ENCODE measurements at regions not wholly inside any gene's neighbourhood (a gene's known extent, or its start where the extent isn't known, plus 50 kb on each side); places are given as distances from the start of the nearest gene placed in this dataset.
"Not testable (repeated sequence)": the region's sequence is repeated elsewhere in the genome, so short reads cannot be mapped to it uniquely, and the experiment has no call there.

DNA sequence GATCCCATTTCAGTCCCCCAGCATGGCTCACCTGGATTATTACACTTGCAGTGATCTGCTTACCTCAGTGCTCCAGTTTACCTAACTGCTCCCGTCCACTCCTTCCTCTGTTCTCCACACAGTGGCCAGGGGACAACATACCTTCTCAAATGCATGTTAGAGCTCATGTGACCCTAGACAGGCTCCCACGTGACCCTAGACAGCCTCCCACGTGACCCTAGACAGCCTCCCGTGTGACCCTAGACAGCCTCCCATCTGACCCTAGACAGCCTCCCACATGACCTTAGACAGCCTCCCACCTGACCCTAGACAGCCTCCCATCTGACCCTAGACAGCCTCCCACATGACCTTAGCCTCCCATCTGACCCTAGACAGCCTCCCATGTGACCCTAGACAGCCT lies 226.0 kb upstream of the TMEM132C start:
- no peak overlapping the region for H3K27ac ChIP-seq (ENCODE audit: low read depth)

DNA sequence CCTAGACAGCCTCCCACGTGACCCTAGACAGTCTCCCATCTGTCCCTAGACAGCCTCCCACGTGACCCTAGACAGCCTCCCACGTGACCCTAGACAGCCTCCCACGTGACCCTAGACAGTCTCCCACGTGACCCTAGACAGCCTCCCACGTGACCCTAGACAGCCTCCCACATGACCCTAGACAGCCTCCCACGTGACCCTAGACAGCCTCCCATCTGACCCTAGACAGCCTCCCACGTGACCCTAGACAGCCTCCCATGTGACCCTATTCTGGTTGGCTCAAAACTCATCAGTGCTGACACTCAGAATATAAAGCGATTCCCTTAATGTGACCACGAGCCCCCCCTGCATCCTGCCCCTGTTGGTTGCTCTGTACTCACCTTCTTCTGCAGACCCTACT lies 224.7 kb upstream of the TMEM132C start:
- not testable (repeated sequence) for H3K27me3 ChIP-seq (ENCODE audit: insufficient read depth); H3F3A ChIP-seq (replicated peaks; ENCODE audit: low read depth); H3K27ac Mint-ChIP-seq; ATAC-seq; DNase-seq (ENCODE audit: low spot score); H3K79me2 ChIP-seq (replicated peaks; ENCODE audit: insufficient read depth); H3K27me3 Mint-ChIP-seq (ENCODE audit: insufficient read depth, low read depth, poor library complexity); H4K20me1 ChIP-seq (replicated peaks; ENCODE audit: insufficient read depth); H3K27ac ChIP-seq (ENCODE audit: low read depth); H3K4me1 ChIP-seq (ENCODE audit: insufficient read depth); H3K4me3 Mint-ChIP-seq; H3K36me3 ChIP-seq (ENCODE audit: insufficient read depth); H2AFZ ChIP-seq; H3K4me1 Mint-ChIP-seq; H3K9me2 ChIP-seq (ENCODE audit: insufficient read depth); H3K4me2 ChIP-seq; H3K4me3 ChIP-seq
- Mint-ChIP-seq H3K9me3 (peaks cover 90% of the 10 kb centered on the region), H3K36me3 (ENCODE audit: low read depth) (peaks cover 55% of the 10 kb centered on the region)

More for the DNA sequence above, 226.0 kb upstream of the TMEM132C start:
- Histone ChIP-seq H2AFZ (no peak overlapping the region), H3K27me3 (ENCODE audit: insufficient read depth) (no peaks in the 10 kb centered on the region), H4K20me1 (replicated peaks; ENCODE audit: insufficient read depth) (no peaks in the 10 kb centered on the region), H3K9me2 (ENCODE audit: insufficient read depth) (no peaks in the 10 kb centered on the region), H3K4me3 (no peak overlapping the region), H3K4me2 (no peak overlapping the region), H3K4me1 (ENCODE audit: insufficient read depth) (no peaks in the 10 kb centered on the region), H3K36me3 (ENCODE audit: insufficient read depth) (no peaks in the 10 kb centered on the region; the same call in 1 of the 2 replicates), H3F3A (replicated peaks; ENCODE audit: low read depth) (no peaks in the 10 kb centered on the region), H3K79me2 (replicated peaks; ENCODE audit: insufficient read depth) (no peaks in the 10 kb centered on the region)
- ATAC-seq (no peak), DNase-seq (ENCODE audit: low spot score) (no peak)
- Mint-ChIP-seq H3K27ac (no peak overlapping the region), H3K4me1 (no peaks in the 10 kb centered on the region), H3K9me3 (peaks cover 90% of the 10 kb centered on the region), H3K27me3 (ENCODE audit: insufficient read depth, low read depth, poor library complexity) (peaks cover 10% of the 10 kb centered on the region), H3K36me3 (ENCODE audit: low read depth) (peaks cover 62% of the 10 kb centered on the region), H3K4me3 (no peak overlapping the region)
- TF ChIP-seq STAT1 (IDR thresholded peaks at IDR 0.05; ENCODE audit: unreplicated experiment) (no peak), ZNF331 (CRISPR knock-in tag; IDR thresholded peaks at IDR 0.05; ENCODE audit: low read depth) (no peak)

DNA sequence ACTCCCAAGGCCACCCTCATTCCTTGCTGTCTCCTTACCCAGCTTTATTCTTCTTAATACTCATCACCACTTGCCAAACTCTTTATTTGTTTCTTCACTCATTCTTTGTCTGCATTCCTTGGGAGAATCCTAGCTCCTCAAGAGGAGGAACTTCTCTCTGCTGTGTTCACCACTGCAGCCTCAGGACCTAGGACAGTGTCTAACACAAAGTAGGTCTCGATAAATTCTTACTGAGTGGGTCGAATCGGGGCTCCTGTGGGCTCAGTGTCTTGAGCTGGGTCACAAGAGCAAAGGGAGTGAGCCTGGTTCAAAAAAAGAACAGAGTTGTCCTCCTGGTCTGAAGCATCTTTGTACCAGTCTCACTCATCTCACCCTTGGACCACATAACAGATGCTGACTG lies 224.1 kb upstream of the TMEM132C start:
- peaks cover 54% of the 10 kb centered on the region for H3K36me3 Mint-ChIP-seq (ENCODE audit: low read depth)
- H3K4me1 Mint-ChIP-seq, result no peaks in the 10 kb centered on the region
- peaks cover 90% of the 10 kb centered on the region for H3K9me3 Mint-ChIP-seq
- Histone ChIP-seq H3K79me2 (replicated peaks; ENCODE audit: insufficient read depth) (no peaks in the 10 kb centered on the region), H3K4me1 (ENCODE audit: insufficient read depth) (no peaks in the 10 kb centered on the region), H3K27me3 (ENCODE audit: insufficient read depth) (no peaks in the 10 kb centered on the region), H3K27ac (ENCODE audit: low read depth) (no peak overlapping the region), H3K4me3 (no peak overlapping the region), H3F3A (replicated peaks; ENCODE audit: low read depth) (no peaks in the 10 kb centered on the region), H3K36me3 (ENCODE audit: insufficient read depth) (no peaks in the 10 kb centered on the region; the same call in 1 of the 2 replicates), H4K20me1 (replicated peaks; ENCODE audit: insufficient read depth) (no peaks in the 10 kb centered on the region), H2AFZ (no peak overlapping the region), H3K9me2 (ENCODE audit: insufficient read depth) (no peaks in the 10 kb centered on the region), H3K4me2 (no peak overlapping the region)
- DNase-seq (ENCODE audit: low spot score) (no peak), ATAC-seq (no peak)
- no peak overlapping the region for H3K27ac Mint-ChIP-seq
- peaks cover 11% of the 10 kb centered on the region for H3K27me3 Mint-ChIP-seq (ENCODE audit: insufficient read depth, low read depth, poor library complexity)
- no peak overlapping the region for H3K4me3 Mint-ChIP-seq
- no peak for TF ChIP-seq JUNB (IDR thresholded peaks at IDR 0.05; ENCODE audit: unreplicated experiment)
- TF ChIP-seq EZH2phosphoT487 (IDR thresholded peaks at IDR 0.05; ENCODE audit: unreplicated experiment), result no peak
- no peak for TF ChIP-seq NANOG (IDR thresholded peaks at IDR 0.05; ENCODE audit: borderline replicate concordance)
- no peak for TF ChIP-seq STAT1 (IDR thresholded peaks at IDR 0.05; ENCODE audit: unreplicated experiment)
- TF ChIP-seq ZNF114 (CRISPR knock-in tag; IDR thresholded peaks at IDR 0.05), result no peak
- no peak for TF ChIP-seq EZH2 (IDR thresholded peaks at IDR 0.05; ENCODE audit: low read depth, unreplicated experiment)
- TF ChIP-seq CREB1 (CRISPR knock-in tag; IDR thresholded peaks at IDR 0.05; ENCODE audit: low read depth), result no peak
